ENCODE measurements at regions not wholly inside any gene's neighbourhood (a gene's known extent, or its start where the extent isn't known, plus 50 kb on each side); places are given as distances from the start of the nearest gene placed in this dataset.

GRCh38 chr5:155512329-155512728, 498.8 kb downstream of the KIF4B start (continued):
- TF ChIP-seq CHD7 (IDR thresholded peaks at IDR 0.05; ENCODE audit: insufficient replicate concordance, low read length) = peak; percentile 18
- TF ChIP-seq, protein P1, sequence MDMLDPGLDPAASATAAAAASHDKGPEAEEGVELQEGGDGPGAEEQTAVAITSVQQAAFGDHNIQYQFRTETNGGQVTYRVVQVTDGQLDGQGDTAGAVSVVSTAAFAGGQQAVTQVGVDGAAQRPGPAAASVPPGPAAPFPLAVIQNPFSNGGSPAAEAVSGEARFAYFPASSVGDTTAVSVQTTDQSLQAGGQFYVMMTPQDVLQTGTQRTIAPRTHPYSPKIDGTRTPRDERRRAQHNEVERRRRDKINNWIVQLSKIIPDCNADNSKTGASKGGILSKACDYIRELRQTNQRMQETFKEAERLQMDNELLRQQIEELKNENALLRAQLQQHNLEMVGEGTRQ (IDR thresholded peaks at IDR 0.05; ENCODE audit: low read length) = no peak
- TF ChIP-seq TEAD4 (IDR thresholded peaks at IDR 0.05; ENCODE audit: low read depth, low read length) = 0 out of 2 replicates have a peak, but pooled peaks have one; percentile 14
- 0 out of 4 replicates have a peak, but pooled peaks of 1 of the 2 experiments have one; percentile 10 for TF ChIP-seq HDAC2 (IDR thresholded peaks at IDR 0.05; ENCODE audit: borderline replicate concordance in 1 of 2, low read depth in 2 of 2, low read length in 2 of 2)
- TF ChIP-seq EGR1 (IDR thresholded peaks at IDR 0.05; ENCODE audit: borderline replicate concordance, low read depth, low read length) = no peak

Data from H1 (cell line).